CD4-positive, alpha-beta T cell (primary cell): ENCODE measurements at regions not wholly inside any gene's neighbourhood (a gene's known extent, or its start where the extent isn't known, plus 50 kb on each side); places are given as distances from the start of the nearest gene placed in this dataset.

ENCODE experiments used
- ATAC-seq: fragments of 200-7000 bp; cut with Tn5 transposase; one replicate; pipeline ENCODE4 v1.10.0; 2022; ENCODE audit warnings: mild to moderate bottlenecking; ENCODE audit not compliant: poor library complexity
- CTCF ChIA-PET: fragments of 350-600 bp; sonication (Branson Sonifier 250); formaldehyde crosslinking; loops from one replicate; lab custom pipeline; 2021; ENCODE audit warnings: antibody characterized with exemption, inconsistent platforms; lab: Charles Lee
- POLR2A ChIA-PET: fragments of 350-600 bp; sonication (Branson Sonifier 250); formaldehyde crosslinking; loops from one replicate; lab custom pipeline; 2021; ENCODE audit warnings: antibody characterized with exemption, inconsistent platforms; lab: Charles Lee
- DNase-seq, 14 experiments: peaks; one replicate each; pipeline ENCODE4 v3.0.0-alpha.2; 2013 to 2020; ENCODE audit warnings: mixed read lengths in 2 of 14
- H3K27ac ChIP-seq, 2 donors: one replicate each; pipeline versions ENCODE4 v1.5.1 to v1.7.0; 2013; ENCODE audit warnings: low read length in 2 of 2, low read depth in 1 of 2, mild to moderate bottlenecking in 1 of 2
- H3K27me3 ChIP-seq, 2 experiments: 1 replicate in 1 of 2; 2 replicates in 1 of 2; pipeline versions ENCODE4 v1.6.1 to v1.7.0; 2013; ENCODE audit warnings: low read length in 2 of 2, control low read depth in 1 of 2, mild to moderate bottlenecking in 1 of 2, moderate library complexity in 1 of 2; ENCODE audit not compliant: insufficient read depth in 2 of 2, control insufficient read depth in 1 of 2
- H3K36me3 ChIP-seq: one replicate; pipeline ENCODE4 v1.6.1; 2013; ENCODE audit warnings: low read length, control low read depth; ENCODE audit not compliant: insufficient read depth
- H3K4me1 ChIP-seq: one replicate; pipeline ENCODE4 v1.6.1; 2013; ENCODE audit warnings: low read length, control low read depth; ENCODE audit not compliant: insufficient read depth
- H3K4me3 ChIP-seq: one replicate; pipeline ENCODE4 v1.5.1; 2013; ENCODE audit warnings: mild to moderate bottlenecking, low read length, moderate library complexity
- H3K9me3 ChIP-seq, 2 experiments: 1 replicate in 1 of 2; 2 replicates in 1 of 2; pipeline versions ENCODE4 v1.6.1 to v1.7.0; 2013; ENCODE audit warnings: low read length in 2 of 2, mild to moderate bottlenecking in 2 of 2, control low read depth in 1 of 2, moderate library complexity in 1 of 2; ENCODE audit not compliant: control insufficient read depth in 1 of 2, insufficient read depth in 1 of 2
- H3K27ac Mint-ChIP-seq: one replicate; pipeline ENCODE4 v1.8.0; 2020; ENCODE audit warnings: mixed read lengths
- H3K27me3 Mint-ChIP-seq: one replicate; pipeline ENCODE4 v1.8.0; 2021; ENCODE audit warnings: mixed read lengths
- H3K36me3 Mint-ChIP-seq: one replicate; pipeline ENCODE4 v1.8.0; 2021; ENCODE audit warnings: low read depth, mixed read lengths
- H3K4me1 Mint-ChIP-seq: one replicate; pipeline ENCODE4 v1.8.0; 2021; ENCODE audit warnings: low read depth, mixed read lengths
- H3K4me3 Mint-ChIP-seq: one replicate; pipeline ENCODE4 v1.8.0; 2020; ENCODE audit warnings: mild to moderate bottlenecking, mixed read lengths
- H3K9me3 Mint-ChIP-seq: one replicate; pipeline ENCODE4 v1.8.0; 2020; ENCODE audit warnings: mixed read lengths
- CTCF ChIP-seq: fragments of 200-600 bp; IDR thresholded peaks from one replicate; pipeline ENCODE4 v1.8.0; 2022; ENCODE audit warnings: antibody characterized with exemption, mild to moderate bottlenecking
- intact Hi-C, 2 experiments: fragments of 100-400 bp; cut with DNase I in 1 of 2; cut with micrococcal nuclease in 1 of 2; formaldehyde crosslinking; loops; one replicate each; pipeline versions ENCODE4 v1.15.1 to v1.9.0; 2023 to 2025; cut with DNase I, micrococcal nuclease

- Histone ChIP-seq H3K27me3 (peaks cover 5 to 11% of the 10 kb centered on the region in 2 experiments), H3K4me1 (no peaks in the 10 kb centered on the region), H3K9me3 (peaks cover 0 to 5% of the 10 kb centered on the region in 2 experiments), H3K4me3 (no peak overlapping the region), H3K27ac (no peak overlapping the region), H3K36me3 (no peaks in the 10 kb centered on the region)
- ChIA-PET POLR2A (no interaction called here), CTCF (interaction anchor here (1.7 kb wide), 1 partner anchor 22 kb away, joined by 6 read pairs; no protein-coding TSS in a partner anchor)
- no peak overlapping the region for H3K27ac Mint-ChIP-seq
- TF ChIP-seq CTCF, result no peak
- ATAC-seq (no peak), DNase-seq (no peak)
- no peaks in the 10 kb centered on the region for H3K4me1 Mint-ChIP-seq
- no peak overlapping the region for H3K4me3 Mint-ChIP-seq
- peaks cover 4% of the 10 kb centered on the region for H3K9me3 Mint-ChIP-seq
- intact Hi-C loops, result no loop called here
- H3K36me3 Mint-ChIP-seq, result no peaks in the 10 kb centered on the region
- H3K27me3 Mint-ChIP-seq, result peaks cover 50% of the 10 kb centered on the region
Measured at GRCh38 chr17:45662432-45662831, 121.7 kb upstream of the CRHR1 start.

GRCh38 chr17:45663772-45664171 lies 120.3 kb upstream of the CRHR1 start:
- Histone ChIP-seq H3K27me3 (peaks cover 7 to 11% of the 10 kb centered on the region in 2 experiments), H3K4me3 (no peak overlapping the region), H3K4me1 (no peaks in the 10 kb centered on the region), H3K36me3 (no peaks in the 10 kb centered on the region), H3K27ac (no peak overlapping the region), H3K9me3 (peaks cover 0 to 5% of the 10 kb centered on the region in 2 experiments)
- Mint-ChIP-seq H3K36me3 (no peaks in the 10 kb centered on the region), H3K4me3 (no peak overlapping the region), H3K4me1 (no peaks in the 10 kb centered on the region), H3K9me3 (peaks cover 4% of the 10 kb centered on the region), H3K27ac (no peak overlapping the region), H3K27me3 (peaks cover 48% of the 10 kb centered on the region)
- no peak for DNase-seq
- CTCF ChIA-PET, result no interaction called here
- intact Hi-C loops, result no loop called here
- no peak for ATAC-seq
- no peak for TF ChIP-seq CTCF
- POLR2A ChIA-PET, result no interaction called here

- H3K4me1 ChIP-seq, result no peaks in the 10 kb centered on the region
- Mint-ChIP-seq H3K27ac (no peak overlapping the region), H3K4me3 (no peak overlapping the region), H3K9me3 (peaks cover 4% of the 10 kb centered on the region), H3K4me1 (no peaks in the 10 kb centered on the region), H3K27me3 (peaks cover 46% of the 10 kb centered on the region), H3K36me3 (no peaks in the 10 kb centered on the region)
- ATAC-seq, result no peak
- no peak overlapping the region for H3K4me3 ChIP-seq
- H3K36me3 ChIP-seq, result no peaks in the 10 kb centered on the region
- peaks cover 7 to 11% of the 10 kb centered on the region in 2 experiments for H3K27me3 ChIP-seq
- no peak for DNase-seq
- H3K9me3 ChIP-seq, result peaks cover 0 to 5% of the 10 kb centered on the region in 2 experiments
- TF ChIP-seq CTCF, result no peak
- H3K27ac ChIP-seq, result no peak overlapping the region
- CTCF ChIA-PET, result no interaction called here
- intact Hi-C loops, result no loop called here
- POLR2A ChIA-PET, result no interaction called here
Measured at GRCh38 chr17:45664921-45665320, 119.2 kb upstream of the CRHR1 start.
